GM12892 (cell line): ENCODE measurements at regions not wholly inside any gene's neighbourhood (a gene's known extent, or its start where the extent isn't known, plus 50 kb on each side); places are given as distances from the start of the nearest gene placed in this dataset.

Experiments
- POLR2A ChIP-seq: IDR thresholded peaks from 2 replicates; pipeline ENCODE4 v1.6.1; 2011; ENCODE audit warnings: low read depth, low read length, control low read depth
- POLR2AphosphoS5 ChIP-seq: IDR thresholded peaks from 2 replicates; pipeline ENCODE4 v1.6.1; 2011; ENCODE audit warnings: low read depth, low read length, control low read depth
- TAF1 ChIP-seq: IDR thresholded peaks from 2 replicates; pipeline ENCODE4 v1.6.1; 2011; ENCODE audit warnings: low read depth, mild to moderate bottlenecking, control low read depth, low read length, borderline replicate concordance

DNA sequence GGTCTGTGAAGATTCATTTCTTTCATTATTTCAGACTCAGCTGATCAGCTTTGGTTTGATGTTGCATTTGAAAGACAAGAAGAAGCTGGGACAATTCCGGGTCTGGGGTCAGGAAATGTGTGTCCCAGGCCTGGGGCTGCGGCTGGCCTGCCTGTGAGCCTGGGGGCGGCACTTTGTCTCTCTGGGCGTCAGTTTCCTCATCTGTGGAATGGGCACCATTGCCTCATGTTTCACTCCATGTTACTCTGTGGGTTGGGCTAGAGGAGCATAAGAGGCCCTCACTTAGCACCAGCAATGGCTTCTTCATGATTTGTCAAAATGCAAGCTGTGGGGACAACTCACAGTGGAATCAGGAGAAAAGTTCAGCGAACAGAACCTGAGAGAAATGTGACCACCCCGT lies 570.1 kb downstream of the VRK1 start:
- no peak for TF ChIP-seq POLR2A
- no peak for TF ChIP-seq POLR2AphosphoS5
- TF ChIP-seq TAF1: no peak
